Activated CD8-positive, alpha-beta T cell treated with anti-CD3 and anti-CD28 coated beads, Interleukin-2, amount 10 ng/mL, durations not matched to agents 7 days and 5 days (primary cell): ENCODE measurements at regions not wholly inside any gene's neighbourhood (a gene's known extent, or its start where the extent isn't known, plus 50 kb on each side); places are given as distances from the start of the nearest gene placed in this dataset.

Experiments used
- ATAC-seq: fragments of 150-1000 bp; cut with Tn5 transposase; one replicate; pipeline ENCODE4 v1.10.0; 2021; ENCODE audit warnings: moderate library complexity
- CTCF ChIA-PET: fragments of 350-600 bp; sonication (Branson Sonifier 250); formaldehyde crosslinking; loops from one replicate; lab custom pipeline; 2021; ENCODE audit warnings: antibody characterized with exemption; lab: Charles Lee
- POLR2A ChIA-PET: fragments of 350-600 bp; sonication (Branson Sonifier 250); formaldehyde crosslinking; loops from one replicate; lab custom pipeline; 2021; ENCODE audit warnings: antibody characterized with exemption; lab: Charles Lee
- DNase-seq: peaks from one replicate; pipeline ENCODE4 v3.0.0-alpha.2; 2020
- H3K27ac Mint-ChIP-seq: one replicate; pipeline ENCODE4 v1.8.0; 2021; ENCODE audit warnings: mild to moderate bottlenecking, mixed read lengths
- H3K27me3 Mint-ChIP-seq: one replicate; pipeline ENCODE4 v1.8.0; 2021; ENCODE audit warnings: low read depth, mixed read lengths
- H3K36me3 Mint-ChIP-seq: one replicate; pipeline ENCODE4 v1.8.0; 2021; ENCODE audit warnings: low read depth, mixed read lengths
- H3K4me1 Mint-ChIP-seq: one replicate; pipeline ENCODE4 v1.8.0; 2021; ENCODE audit warnings: low read depth, mixed read lengths
- H3K4me3 Mint-ChIP-seq: one replicate; pipeline ENCODE4 v1.8.0; 2021; ENCODE audit warnings: mild to moderate bottlenecking, mixed read lengths
- H3K9me3 Mint-ChIP-seq: one replicate; pipeline ENCODE4 v1.8.0; 2022; ENCODE audit warnings: mixed read lengths; ENCODE audit not compliant: insufficient read depth

GRCh38 chr4:45079616-45080015 lies 353.3 kb upstream of the GNPDA2 start:
- Mint-ChIP-seq H3K9me3 (peaks cover 9% of the 10 kb centered on the region), H3K27ac (no peak overlapping the region), H3K4me1 (no peaks in the 10 kb centered on the region), H3K4me3 (no peak overlapping the region), H3K27me3 (no peaks in the 10 kb centered on the region), H3K36me3 (no peaks in the 10 kb centered on the region)
- DNase-seq, result no peak
- ATAC-seq, result no peak
- ChIA-PET POLR2A (no interaction called here), CTCF (no interaction called here)

- ChIA-PET CTCF (no interaction called here), POLR2A (no interaction called here)
- Mint-ChIP-seq H3K36me3 (no peaks in the 10 kb centered on the region), H3K27ac (no peak overlapping the region), H3K4me3 (no peak overlapping the region), H3K4me1 (no peaks in the 10 kb centered on the region), H3K9me3 (peaks cover 4% of the 10 kb centered on the region), H3K27me3 (no peaks in the 10 kb centered on the region)
- DNase-seq, result no peak
- no peak for ATAC-seq
Observed at GRCh38 chr4:45078201-45078600, 351.8 kb upstream of the GNPDA2 start.

GRCh38 chr4:45072981-45073380 lies 346.6 kb upstream of the GNPDA2 start:
- ChIA-PET POLR2A (no interaction called here), CTCF (no interaction called here)
- Mint-ChIP-seq H3K4me1 (no peaks in the 10 kb centered on the region), H3K4me3 (no peak overlapping the region), H3K27me3 (no peaks in the 10 kb centered on the region), H3K36me3 (no peaks in the 10 kb centered on the region), H3K9me3 (no peaks in the 10 kb centered on the region), H3K27ac (no peak overlapping the region)
- DNase-seq (no peak), ATAC-seq (no peak)

- H3K27me3 Mint-ChIP-seq, result no peaks in the 10 kb centered on the region
- no peaks in the 10 kb centered on the region for H3K4me1 Mint-ChIP-seq
- no peak overlapping the region for H3K4me3 Mint-ChIP-seq
- no peak for ATAC-seq
- H3K36me3 Mint-ChIP-seq, result no peaks in the 10 kb centered on the region
- H3K9me3 Mint-ChIP-seq, result peaks cover 14% of the 10 kb centered on the region
- DNase-seq, result no peak
- ChIA-PET CTCF (no interaction called here), POLR2A (no interaction called here)
- no peak overlapping the region for H3K27ac Mint-ChIP-seq
Observed at GRCh38 chr4:45064741-45065140, 338.4 kb upstream of the GNPDA2 start.

- no peak overlapping the region for H3K27ac Mint-ChIP-seq
- H3K36me3 Mint-ChIP-seq, result no peaks in the 10 kb centered on the region
- ChIA-PET CTCF (no interaction called here), POLR2A (no interaction called here)
- no peaks in the 10 kb centered on the region for H3K27me3 Mint-ChIP-seq
- peaks cover 14% of the 10 kb centered on the region for H3K9me3 Mint-ChIP-seq
- ATAC-seq, result no peak
- H3K4me3 Mint-ChIP-seq, result no peak overlapping the region
- DNase-seq, result no peak
- H3K4me1 Mint-ChIP-seq, result no peaks in the 10 kb centered on the region
Observed at GRCh38 chr4:45063696-45064095, 337.3 kb upstream of the GNPDA2 start.

- H3K4me1 Mint-ChIP-seq, result no peaks in the 10 kb centered on the region
- H3K27ac Mint-ChIP-seq, result no peak overlapping the region
- H3K27me3 Mint-ChIP-seq, result no peaks in the 10 kb centered on the region
- no peaks in the 10 kb centered on the region for H3K36me3 Mint-ChIP-seq
- peaks cover 14% of the 10 kb centered on the region for H3K9me3 Mint-ChIP-seq
- no peak overlapping the region for H3K4me3 Mint-ChIP-seq
- CTCF ChIA-PET, result no interaction called here
- POLR2A ChIA-PET, result no interaction called here
- no peak for DNase-seq
- ATAC-seq, result no peak
Observed at GRCh38 chr4:45062935-45063545, 336.7 kb upstream of the GNPDA2 start.

GRCh38 chr4:45043911-45044310 lies 317.6 kb upstream of the GNPDA2 start:
- Mint-ChIP-seq H3K4me3 (no peak overlapping the region), H3K36me3 (no peaks in the 10 kb centered on the region), H3K27ac (no peak overlapping the region), H3K9me3 (no peaks in the 10 kb centered on the region), H3K27me3 (no peaks in the 10 kb centered on the region), H3K4me1 (no peaks in the 10 kb centered on the region)
- CTCF ChIA-PET, result interaction anchor here (0.7 kb wide), 1 partner anchor 42 kb away, joined by 3 read pairs; no protein-coding TSS in a partner anchor
- POLR2A ChIA-PET, result no interaction called here
- ATAC-seq (no peak), DNase-seq (no peak)

GRCh38 chr4:45036677-45037076 lies 310.3 kb upstream of the GNPDA2 start:
- CTCF ChIA-PET, result no interaction called here
- POLR2A ChIA-PET, result no interaction called here
- no peaks in the 10 kb centered on the region for H3K4me1 Mint-ChIP-seq
- H3K9me3 Mint-ChIP-seq, result no peaks in the 10 kb centered on the region
- no peak overlapping the region for H3K27ac Mint-ChIP-seq
- H3K27me3 Mint-ChIP-seq, result no peaks in the 10 kb centered on the region
- ATAC-seq (no peak), DNase-seq (no peak)
- no peaks in the 10 kb centered on the region for H3K36me3 Mint-ChIP-seq
- no peak overlapping the region for H3K4me3 Mint-ChIP-seq

- no peak overlapping the region for H3K27ac Mint-ChIP-seq
- no peaks in the 10 kb centered on the region for H3K4me1 Mint-ChIP-seq
- H3K27me3 Mint-ChIP-seq, result no peaks in the 10 kb centered on the region
- H3K9me3 Mint-ChIP-seq, result no peaks in the 10 kb centered on the region
- ChIA-PET POLR2A (no interaction called here), CTCF (no interaction called here)
- DNase-seq, result no peak
- no peaks in the 10 kb centered on the region for H3K36me3 Mint-ChIP-seq
- no peak overlapping the region for H3K4me3 Mint-ChIP-seq
- no peak for ATAC-seq
Observed at GRCh38 chr4:45033676-45034419, 307.5 kb upstream of the GNPDA2 start.

GRCh38 chr4:45030059-45030458 lies 303.7 kb upstream of the GNPDA2 start:
- CTCF ChIA-PET, result no interaction called here
- ATAC-seq, result no peak
- no peak overlapping the region for H3K27ac Mint-ChIP-seq
- no peak overlapping the region for H3K4me3 Mint-ChIP-seq
- no peaks in the 10 kb centered on the region for H3K4me1 Mint-ChIP-seq
- H3K9me3 Mint-ChIP-seq, result no peaks in the 10 kb centered on the region
- no peaks in the 10 kb centered on the region for H3K36me3 Mint-ChIP-seq
- DNase-seq, result no peak
- no peaks in the 10 kb centered on the region for H3K27me3 Mint-ChIP-seq
- POLR2A ChIA-PET, result no interaction called here

GRCh38 chr4:45007508-45007907 lies 281.2 kb upstream of the GNPDA2 start:
- Mint-ChIP-seq H3K4me1 (no peaks in the 10 kb centered on the region), H3K27me3 (no peaks in the 10 kb centered on the region), H3K4me3 (no peak overlapping the region), H3K27ac (no peak overlapping the region), H3K9me3 (peaks cover 5% of the 10 kb centered on the region), H3K36me3 (no peaks in the 10 kb centered on the region)
- POLR2A ChIA-PET, result no interaction called here
- CTCF ChIA-PET, result no interaction called here
- DNase-seq (no peak), ATAC-seq (no peak)

GRCh38 chr4:45006078-45006477 lies 279.7 kb upstream of the GNPDA2 start:
- no peak overlapping the region for H3K27ac Mint-ChIP-seq
- no peaks in the 10 kb centered on the region for H3K36me3 Mint-ChIP-seq
- ChIA-PET CTCF (no interaction called here), POLR2A (no interaction called here)
- H3K4me3 Mint-ChIP-seq, result no peak overlapping the region
- peaks cover 5% of the 10 kb centered on the region for H3K9me3 Mint-ChIP-seq
- ATAC-seq (no peak), DNase-seq (no peak)
- H3K4me1 Mint-ChIP-seq, result no peaks in the 10 kb centered on the region
- no peaks in the 10 kb centered on the region for H3K27me3 Mint-ChIP-seq
